ENCODE measurements at regions not wholly inside any gene's neighbourhood (a gene's known extent, or its start where the extent isn't known, plus 50 kb on each side); places are given as distances from the start of the nearest gene placed in this dataset.

DNA sequence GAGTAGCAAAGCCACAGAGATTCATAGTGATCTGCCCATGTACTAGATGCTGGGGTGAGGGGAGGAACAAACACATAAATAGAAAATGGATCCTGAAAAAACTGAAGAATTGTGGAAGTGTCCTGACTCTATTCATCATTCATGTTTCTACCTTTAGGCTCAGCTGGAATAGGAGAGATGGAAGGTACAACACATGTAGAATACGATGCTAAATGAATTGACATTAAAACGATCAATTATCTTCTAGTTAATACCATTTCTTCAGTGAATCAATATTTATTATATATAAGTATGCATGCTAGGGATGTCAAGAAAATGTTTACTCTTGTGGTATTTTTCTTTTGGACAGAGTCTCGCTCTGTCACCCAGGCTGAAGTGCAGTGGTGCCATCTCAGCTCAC, 159.1 kb downstream of the IRS1 start:
- Histone ChIP-seq H3K27ac (no peak overlapping the region), H3K36me3 (no peaks in the 10 kb centered on the region), H3K27me3 (ENCODE audit: low read depth) (peaks cover 4% of the 10 kb centered on the region), H3K4me1 (no peaks in the 10 kb centered on the region), H3K9me3 (peaks cover 8% of the 10 kb centered on the region), H3K4me3 (no peak overlapping the region)
- no peak for ATAC-seq
- TF ChIP-seq, protein P1, sequence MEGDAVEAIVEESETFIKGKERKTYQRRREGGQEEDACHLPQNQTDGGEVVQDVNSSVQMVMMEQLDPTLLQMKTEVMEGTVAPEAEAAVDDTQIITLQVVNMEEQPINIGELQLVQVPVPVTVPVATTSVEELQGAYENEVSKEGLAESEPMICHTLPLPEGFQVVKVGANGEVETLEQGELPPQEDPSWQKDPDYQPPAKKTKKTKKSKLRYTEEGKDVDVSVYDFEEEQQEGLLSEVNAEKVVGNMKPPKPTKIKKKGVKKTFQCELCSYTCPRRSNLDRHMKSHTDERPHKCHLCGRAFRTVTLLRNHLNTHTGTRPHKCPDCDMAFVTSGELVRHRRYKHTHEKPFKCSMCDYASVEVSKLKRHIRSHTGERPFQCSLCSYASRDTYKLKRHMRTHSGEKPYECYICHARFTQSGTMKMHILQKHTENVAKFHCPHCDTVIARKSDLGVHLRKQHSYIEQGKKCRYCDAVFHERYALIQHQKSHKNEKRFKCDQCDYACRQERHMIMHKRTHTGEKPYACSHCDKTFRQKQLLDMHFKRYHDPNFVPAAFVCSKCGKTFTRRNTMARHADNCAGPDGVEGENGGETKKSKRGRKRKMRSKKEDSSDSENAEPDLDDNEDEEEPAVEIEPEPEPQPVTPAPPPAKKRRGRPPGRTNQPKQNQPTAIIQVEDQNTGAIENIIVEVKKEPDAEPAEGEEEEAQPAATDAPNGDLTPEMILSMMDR (IDR thresholded peaks at IDR 0.05): no peak
- DNase-seq: no peak
- intact Hi-C loops (cut with DNase I): no loop called here

DNA sequence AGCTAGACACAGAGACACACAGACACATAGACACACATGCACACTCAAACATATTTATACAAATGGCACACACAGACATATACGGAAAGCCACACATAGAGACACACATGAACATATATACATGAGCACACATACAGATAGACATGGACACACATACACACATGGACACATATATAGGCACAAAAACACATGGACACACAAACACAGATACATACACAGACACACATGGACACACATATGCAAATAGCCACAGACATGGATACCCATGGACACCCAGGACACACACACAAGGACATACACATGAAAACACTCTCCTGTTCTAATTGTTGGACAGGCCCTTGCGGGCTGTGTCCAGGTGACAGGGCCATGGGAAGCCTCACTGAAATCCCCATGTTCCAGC, 160.1 kb downstream of the IRS1 start:
- Histone ChIP-seq H3K4me1 (no peaks in the 10 kb centered on the region), H3K9me3 (peaks cover 8% of the 10 kb centered on the region), H3K27ac (no peak overlapping the region), H3K4me3 (no peak overlapping the region), H3K27me3 (ENCODE audit: low read depth) (peaks cover 7% of the 10 kb centered on the region), H3K36me3 (no peaks in the 10 kb centered on the region)
- intact Hi-C loops (cut with DNase I): no loop called here
- TF ChIP-seq, protein P1 (IDR thresholded peaks at IDR 0.05): no peak
- DNase-seq (no peak), ATAC-seq (no peak)

DNA sequence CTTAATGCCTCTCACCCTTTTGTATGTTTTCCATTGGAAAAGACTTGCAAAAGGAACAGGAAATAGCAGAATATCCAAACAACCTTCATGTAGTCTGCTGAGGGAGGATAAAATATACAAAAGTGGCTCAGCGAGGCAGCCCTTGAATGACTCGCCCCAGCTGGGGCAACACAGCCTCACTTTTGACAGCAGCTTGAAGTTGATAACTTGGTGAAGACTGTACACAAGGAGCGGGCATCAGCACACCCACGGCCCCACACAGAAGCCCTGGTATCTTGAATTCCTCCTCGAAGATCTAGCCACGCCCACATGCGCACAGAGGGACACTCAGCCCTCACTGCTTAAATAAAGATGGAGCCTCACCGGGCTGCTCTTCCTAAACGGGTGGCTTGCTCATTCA, 161.0 kb downstream of the IRS1 start:
- H3K36me3 ChIP-seq: no peaks in the 10 kb centered on the region
- ATAC-seq (peak in 1 of 2 donors; percentile 26), DNase-seq (no peak)
- peaks cover 7% of the 10 kb centered on the region for H3K27me3 ChIP-seq (ENCODE audit: low read depth)
- H3K4me1 ChIP-seq: no peaks in the 10 kb centered on the region
- peaks cover 8% of the 10 kb centered on the region for H3K9me3 ChIP-seq
- H3K4me3 ChIP-seq: no peak overlapping the region
- intact Hi-C loops (cut with DNase I): no loop called here
- H3K27ac ChIP-seq: no peak overlapping the region
- TF ChIP-seq, protein P1 (IDR thresholded peaks at IDR 0.05): no peak

DNA sequence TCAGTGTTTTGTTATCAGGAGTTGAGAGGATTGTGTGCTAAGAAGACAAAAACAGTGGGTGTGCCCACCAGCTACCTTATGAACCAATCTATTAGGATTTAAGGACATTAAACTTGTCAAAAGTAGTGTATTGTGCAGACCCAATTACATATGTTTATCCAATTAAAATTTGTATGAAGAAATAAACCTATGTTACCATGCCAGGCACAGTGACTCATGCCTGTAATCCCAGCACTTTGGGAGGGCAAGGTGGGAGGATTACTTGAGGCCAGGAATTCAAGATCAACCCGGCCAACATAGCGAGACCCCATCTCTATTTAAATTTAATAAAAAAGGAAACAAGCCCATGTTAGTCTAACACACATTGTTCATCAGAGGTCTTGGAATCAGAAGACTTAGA, 162.2 kb downstream of the IRS1 start:
- Histone ChIP-seq H3K27ac (no peak overlapping the region), H3K9me3 (peaks cover 8% of the 10 kb centered on the region), H3K27me3 (ENCODE audit: low read depth) (peaks cover 7% of the 10 kb centered on the region), H3K4me1 (no peaks in the 10 kb centered on the region), H3K36me3 (no peaks in the 10 kb centered on the region), H3K4me3 (no peak overlapping the region)
- no peak for ATAC-seq
- no peak for DNase-seq
- TF ChIP-seq, protein P1 (IDR thresholded peaks at IDR 0.05): no peak
- intact Hi-C loops (cut with DNase I): no loop called here

DNA sequence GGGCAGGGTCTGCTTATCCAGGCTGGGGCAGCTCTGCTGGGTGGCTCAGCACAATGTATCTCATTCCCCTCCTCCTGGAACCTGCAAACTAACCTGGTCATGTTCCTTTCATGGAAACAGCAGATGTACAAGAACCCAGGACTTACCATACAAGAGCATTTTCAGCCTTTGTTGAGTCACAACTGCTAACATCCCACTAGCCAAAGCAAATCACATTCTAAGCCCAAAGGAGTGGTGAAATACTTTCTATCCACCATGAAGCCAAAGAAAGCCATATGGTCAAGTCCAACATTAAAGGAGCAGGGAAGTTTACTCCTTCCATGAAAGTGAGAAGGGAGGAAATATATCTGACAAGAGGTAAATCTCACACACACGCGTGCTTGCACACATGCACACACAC, 163.0 kb downstream of the IRS1 start:
- intact Hi-C loops (cut with DNase I): no loop called here
- TF ChIP-seq, protein P1 (IDR thresholded peaks at IDR 0.05): no peak
- Histone ChIP-seq H3K36me3 (no peaks in the 10 kb centered on the region), H3K4me3 (no peak overlapping the region), H3K9me3 (peaks cover 8% of the 10 kb centered on the region), H3K4me1 (no peaks in the 10 kb centered on the region), H3K27ac (no peak overlapping the region), H3K27me3 (ENCODE audit: low read depth) (peaks cover 7% of the 10 kb centered on the region)
- no peak for DNase-seq
- no peak for ATAC-seq
